Psoas muscle (tissue), 7 donors: ENCODE measurements at regions not wholly inside any gene's neighbourhood (a gene's known extent, or its start where the extent isn't known, plus 50 kb on each side); places are given as distances from the start of the nearest gene placed in this dataset.

Experiments used
- ATAC-seq, 4 donors: fragments of 200-7000 bp; cut with Tn5 transposase; one replicate each; pipeline ENCODE4 v1.9.1; 2020; ENCODE audit warnings: moderate library complexity in 3 of 4, mild to moderate bottlenecking in 2 of 4
- DNase-seq, 2 donors: peaks; one replicate each; pipeline ENCODE4 v3.0.0-alpha.2; 2020
- H3K27ac ChIP-seq: fragments of 200-600 bp; one replicate; pipeline ENCODE4 v1.8.0; 2022
- H3K27me3 ChIP-seq, 3 donors: fragments of 200-600 bp in 1 of 3; one replicate each; pipeline versions ENCODE4 v1.6.1 to v1.8.0; 2013 to 2022; ENCODE audit warnings: low read length in 2 of 3, mild to moderate bottlenecking in 2 of 3, moderate library complexity in 1 of 3; ENCODE audit not compliant: insufficient read depth in 3 of 3
- H3K36me3 ChIP-seq, 2 donors: fragments of 200-600 bp in 1 of 2; one replicate each; pipeline versions ENCODE4 v1.6.1 to v1.8.0; 2013 to 2022; ENCODE audit warnings: low read depth in 1 of 2, mild to moderate bottlenecking in 1 of 2, moderate library complexity in 1 of 2; ENCODE audit not compliant: insufficient read depth in 1 of 2
- H3K4me1 ChIP-seq: fragments of 200-600 bp; one replicate; pipeline ENCODE4 v1.8.0; 2022
- H3K4me3 ChIP-seq: fragments of 200-600 bp; one replicate; pipeline ENCODE4 v1.8.0; 2022; ENCODE audit warnings: mild to moderate bottlenecking
- H3K9me3 ChIP-seq: fragments of 200-600 bp; one replicate; pipeline ENCODE4 v1.8.0; 2022
- WGBS, 3 donors: extraction: QIAGEN DNeasy Blood & Tissue Kit; methylation state at CpG; one replicate each; pipeline versions ENCODE4 v1.1.6 to v1.1.7; 2013; 5-methylcytosine and 5-hydroxymethylcytosine counted together
- intact Hi-C, 2 donors: fragments of 100-400 bp; cut with DNase I; formaldehyde crosslinking; loops; one replicate each; pipeline versions ENCODE4 v1.11.0 to v1.14.2; 2022
- TF ChIP-seq, protein P1 (sequence below): fragments of 200-600 bp; IDR thresholded peaks from one replicate; pipeline ENCODE4 v1.8.0; 2022; ENCODE audit warnings: antibody characterized with exemption
- donor health status: healthy with polysubstance abuse.
- donor health status: DM: no; HTN: no; CAD: no; lungs with moderate emphysema.
- donor health status: Bipolar disorder and iron deficiency.
- donor health status: healthy.
- donor health status: DM: yes; HTN: yes; CAD: no.
- donor health status: DM: no; HTN: no; CAD: no.
- donor health status: DM: yes; HTN: yes; CAD: no.

DNA sequence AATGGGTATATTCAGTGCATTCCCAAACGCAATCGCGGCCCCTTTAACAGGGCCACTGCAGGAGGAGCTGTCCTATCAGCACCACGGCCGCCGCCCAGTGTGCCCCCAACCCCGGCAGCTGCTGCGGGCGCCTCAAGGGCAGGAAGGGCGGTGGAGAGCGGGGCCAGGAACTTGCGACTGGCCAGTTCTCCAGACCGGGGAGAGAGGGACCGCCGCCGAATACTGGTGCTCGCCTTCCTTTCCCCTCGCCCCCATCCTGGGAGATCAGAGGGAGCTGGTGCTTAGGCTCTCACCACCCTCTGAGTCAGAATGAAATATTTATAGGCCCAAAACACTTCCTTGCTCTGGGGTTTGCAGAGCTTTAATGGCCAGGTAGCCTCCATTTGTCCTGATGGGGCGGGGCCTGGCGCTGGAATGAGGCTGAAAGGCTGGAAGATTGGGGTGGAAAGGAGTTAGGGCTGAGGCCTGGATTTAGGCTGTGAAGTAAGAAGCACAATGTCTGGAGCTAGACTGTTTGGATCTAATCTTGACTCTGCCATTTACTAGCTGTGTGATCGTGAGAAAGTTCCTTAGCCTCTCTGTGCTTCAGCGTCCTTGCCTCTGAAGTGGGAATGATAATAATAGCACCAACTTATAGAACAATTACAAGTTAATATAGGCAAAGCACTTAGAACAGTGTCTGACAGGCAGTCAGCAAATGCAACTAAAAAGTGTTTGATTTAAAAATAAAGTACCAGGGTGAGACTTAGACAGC, 75.5 kb downstream of the NAV1 start:
- whole genome bisulfite sequencing, 3 donors, result 16 to 22% (median 17%) methylated on average over 22 of the region's 22 CpGs
- DNase-seq (peak in 1 of 2 donors; percentile 66), ATAC-seq (peak in 3 of 4 donors; percentile 62 to 74 (median 69))
- no peak overlapping the region for H3K4me3 ChIP-seq
- TF ChIP-seq, protein P1, sequence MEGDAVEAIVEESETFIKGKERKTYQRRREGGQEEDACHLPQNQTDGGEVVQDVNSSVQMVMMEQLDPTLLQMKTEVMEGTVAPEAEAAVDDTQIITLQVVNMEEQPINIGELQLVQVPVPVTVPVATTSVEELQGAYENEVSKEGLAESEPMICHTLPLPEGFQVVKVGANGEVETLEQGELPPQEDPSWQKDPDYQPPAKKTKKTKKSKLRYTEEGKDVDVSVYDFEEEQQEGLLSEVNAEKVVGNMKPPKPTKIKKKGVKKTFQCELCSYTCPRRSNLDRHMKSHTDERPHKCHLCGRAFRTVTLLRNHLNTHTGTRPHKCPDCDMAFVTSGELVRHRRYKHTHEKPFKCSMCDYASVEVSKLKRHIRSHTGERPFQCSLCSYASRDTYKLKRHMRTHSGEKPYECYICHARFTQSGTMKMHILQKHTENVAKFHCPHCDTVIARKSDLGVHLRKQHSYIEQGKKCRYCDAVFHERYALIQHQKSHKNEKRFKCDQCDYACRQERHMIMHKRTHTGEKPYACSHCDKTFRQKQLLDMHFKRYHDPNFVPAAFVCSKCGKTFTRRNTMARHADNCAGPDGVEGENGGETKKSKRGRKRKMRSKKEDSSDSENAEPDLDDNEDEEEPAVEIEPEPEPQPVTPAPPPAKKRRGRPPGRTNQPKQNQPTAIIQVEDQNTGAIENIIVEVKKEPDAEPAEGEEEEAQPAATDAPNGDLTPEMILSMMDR, result no peak
- no peaks in the 10 kb centered on the region for H3K9me3 ChIP-seq
- intact Hi-C loops, result loop anchor here in 1 of 2 donors (5.0 kb wide), 1 partner anchor 52 kb away; no protein-coding TSS in a partner anchor
- no peaks in the 10 kb centered on the region for H3K36me3 ChIP-seq
- no peaks in the 10 kb centered on the region for H3K27me3 ChIP-seq
- no peak overlapping the region for H3K27ac ChIP-seq
- H3K4me1 ChIP-seq, result peaks cover 14% of the 10 kb centered on the region

DNA sequence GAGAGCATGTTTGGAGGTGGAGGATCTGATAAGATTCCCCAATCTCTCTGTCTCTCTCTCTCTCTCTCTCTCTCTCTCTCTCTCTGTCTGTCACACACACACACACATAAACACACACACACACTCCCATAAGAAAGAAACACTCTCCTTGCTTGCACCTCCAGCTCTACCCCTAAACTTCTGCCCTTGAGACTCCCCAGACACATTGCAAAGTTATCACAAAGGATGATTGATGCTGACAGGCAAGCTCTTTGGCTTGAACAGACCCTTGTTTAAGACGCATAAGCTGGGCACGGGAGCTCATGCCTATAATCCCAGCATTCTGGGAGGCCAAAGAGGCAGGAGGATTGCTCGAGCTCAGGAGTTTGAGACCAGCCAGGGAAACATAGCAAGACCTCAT, 78.2 kb downstream of the NAV1 start:
- no peaks in the 10 kb centered on the region for H3K36me3 ChIP-seq
- 78 to 82% (median 80%) methylated on average over 3 of the region's 3 CpGs for WGBS, 3 donors
- DNase-seq (no peak), ATAC-seq (no peak)
- intact Hi-C loops, result loop anchor here in 1 of 2 donors (5.0 kb wide), 1 partner anchor 55 kb away; no protein-coding TSS in a partner anchor
- H3K9me3 ChIP-seq, result no peaks in the 10 kb centered on the region
- TF ChIP-seq, protein P1, result no peak
- no peak overlapping the region for H3K27ac ChIP-seq
- H3K4me1 ChIP-seq, result peaks cover 6% of the 10 kb centered on the region
- no peaks in the 10 kb centered on the region for H3K27me3 ChIP-seq
- H3K4me3 ChIP-seq, result no peak overlapping the region

DNA sequence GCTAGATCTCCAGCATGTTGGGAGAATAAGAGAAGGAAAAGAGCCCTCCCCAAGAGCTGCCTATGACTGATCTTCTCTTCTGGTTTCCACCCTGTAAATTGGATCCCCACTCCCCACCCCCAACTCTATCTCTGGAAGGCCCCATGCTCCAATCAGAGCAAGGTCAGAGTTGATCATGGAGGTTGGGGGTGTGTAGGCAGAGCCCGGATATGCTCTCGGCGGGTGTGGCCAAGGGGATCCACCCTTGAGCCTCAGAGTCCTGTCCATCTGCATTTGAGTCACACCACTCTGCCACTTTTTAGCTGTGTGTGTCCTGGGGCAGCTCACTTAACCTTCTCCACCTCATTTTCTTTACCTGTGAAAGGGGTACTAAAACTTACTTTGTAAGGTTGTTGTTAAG, 79.5 kb downstream of the NAV1 start:
- 88 to 89% (median 89%) methylated on average over 3 of the region's 3 CpGs for WGBS, 3 donors
- ATAC-seq, result no peak
- intact Hi-C loops, result loop anchor here in 1 of 2 donors (5.0 kb wide), 1 partner anchor 56 kb away; no protein-coding TSS in a partner anchor

DNA sequence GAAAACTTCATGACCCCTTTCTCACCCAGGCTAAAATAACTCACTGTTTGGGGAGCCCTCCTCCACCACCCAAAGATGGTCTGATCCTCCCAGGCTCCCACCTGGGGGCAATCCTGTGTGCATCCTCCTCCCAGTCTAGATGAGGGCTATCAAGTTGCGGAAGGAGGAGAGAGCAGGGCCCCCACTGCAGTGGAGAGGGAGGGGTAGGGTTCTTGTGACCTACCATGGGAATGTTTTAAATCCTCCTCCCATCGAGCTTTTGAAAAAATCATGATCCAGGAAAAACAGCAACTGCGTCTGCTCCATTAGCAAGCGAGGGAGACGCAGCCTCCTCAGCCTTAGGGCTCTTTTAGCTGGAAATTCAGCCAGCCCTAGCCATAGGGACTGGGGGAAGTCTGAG, 80.0 kb downstream of the NAV1 start:
- DNase-seq (no peak), ATAC-seq (no peak)
- H3K27me3 ChIP-seq, result no peaks in the 10 kb centered on the region
- no peaks in the 10 kb centered on the region for H3K9me3 ChIP-seq
- H3K4me3 ChIP-seq, result no peak overlapping the region
- peaks cover 6% of the 10 kb centered on the region for H3K4me1 ChIP-seq
- TF ChIP-seq, protein P1, result no peak
- H3K36me3 ChIP-seq, result no peaks in the 10 kb centered on the region
- intact Hi-C loops, result loop anchor here in 1 of 2 donors (5.0 kb wide), 1 partner anchor 57 kb away; no protein-coding TSS in a partner anchor
- WGBS, 3 donors, result 74 to 79% (median 75%) methylated on average over 5 of the region's 5 CpGs
- no peak overlapping the region for H3K27ac ChIP-seq

More for the DNA sequence above, 79.5 kb downstream of the NAV1 start:
- Histone ChIP-seq H3K27ac (no peak overlapping the region), H3K4me1 (peaks cover 6% of the 10 kb centered on the region), H3K36me3 (no peaks in the 10 kb centered on the region), H3K9me3 (no peaks in the 10 kb centered on the region), H3K27me3 (no peaks in the 10 kb centered on the region), H3K4me3 (no peak overlapping the region)
- TF ChIP-seq, protein P1, result no peak
- DNase-seq, result no peak
